Breast epithelium (tissue), 3 donors: ENCODE measurements at regions not wholly inside any gene's neighbourhood (a gene's known extent, or its start where the extent isn't known, plus 50 kb on each side); places are given as distances from the start of the nearest gene placed in this dataset.

Experiments used
- CTCF ChIP-seq, 3 donors: fragments of 450-650 bp; IDR thresholded peaks; one replicate each; pipeline ENCODE4 v1.5.1; 2016 to 2017; ENCODE audit warnings: antibody characterized with exemption in 3 of 3, mild to moderate bottlenecking in 3 of 3, moderate library complexity in 3 of 3
- POLR2AphosphoS5 ChIP-seq, 3 donors: sonication (generic); formaldehyde crosslinking; IDR thresholded peaks; one replicate each; pipeline ENCODE4 v1.6.1; 2017; ENCODE audit warnings: antibody characterized with exemption in 3 of 3

- no peak for TF ChIP-seq CTCF (IDR thresholded peaks at IDR 0.05)
- no peak for TF ChIP-seq POLR2AphosphoS5 (IDR thresholded peaks at IDR 0.05)
Measured at GRCh38 chr2:208830203-208830602, 423.6 kb downstream of the PTH2R start.
